ENCODE measurements at regions not wholly inside any gene's neighbourhood (a gene's known extent, or its start where the extent isn't known, plus 50 kb on each side); places are given as distances from the start of the nearest gene placed in this dataset.

DNA sequence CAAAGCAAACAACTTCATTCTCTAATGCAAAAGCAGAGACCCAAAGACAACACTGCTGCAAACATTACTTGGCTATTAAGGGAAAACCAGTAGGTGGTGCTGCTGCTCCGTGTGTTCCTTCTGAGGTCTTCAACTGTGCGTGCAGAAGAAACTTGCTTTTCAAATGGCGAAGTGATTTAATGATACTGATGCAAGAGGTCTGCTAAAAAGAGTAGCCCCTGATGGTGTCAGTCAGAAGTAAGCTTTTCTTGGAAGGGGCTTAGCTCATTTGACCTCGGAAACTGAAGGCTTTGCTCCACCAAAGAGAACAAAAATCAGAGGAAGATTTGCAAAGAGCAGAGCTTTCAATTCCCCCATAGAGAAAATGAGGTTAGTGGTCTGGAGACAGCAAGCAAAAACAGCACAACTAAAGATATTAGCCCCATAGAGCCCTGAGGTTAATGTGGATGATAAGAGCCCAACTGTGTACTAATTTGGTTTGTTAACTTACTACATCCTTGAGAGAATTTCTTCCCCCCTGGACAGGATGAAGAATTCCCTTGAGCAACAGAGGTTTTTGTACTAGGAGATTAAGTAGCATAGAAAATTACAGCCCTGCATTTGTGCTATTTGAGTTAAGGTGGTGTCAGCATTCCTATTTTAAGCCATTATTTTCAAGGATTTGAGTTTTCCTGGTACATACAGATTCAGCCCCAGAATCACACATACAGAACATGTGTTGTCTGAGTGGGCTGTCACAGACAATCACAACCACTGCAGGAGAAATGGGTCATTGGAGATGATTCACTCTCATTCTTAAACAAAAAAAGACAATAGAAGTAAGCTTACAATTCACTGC is 153.2 kb upstream of the C9orf72 start:
- Histone ChIP-seq H3K4me3 (ENCODE audit: low read length in 3 of 3) (no peak overlapping the region), H3K27ac (ENCODE audit: low read depth, low read length) (no peak overlapping the region), H3K9ac (ENCODE audit: low read depth in 1 of 3, low read length in 3 of 3) (no peak overlapping the region), H3K27me3 (ENCODE audit: control insufficient read depth in 3 of 3, insufficient read depth in 3 of 3, low read length in 3 of 3) (no peaks in the 10 kb centered on the region), H3K36me3 (ENCODE audit: control insufficient read depth in 3 of 3, insufficient read depth in 3 of 3, low read length in 3 of 3) (no peaks in the 10 kb centered on the region), H3K9me3 (ENCODE audit: control insufficient read depth in 3 of 3, low read length in 3 of 3) (no peaks in the 10 kb centered on the region), H3K4me1 (ENCODE audit: control insufficient read depth in 3 of 3, insufficient read depth in 3 of 3, low read length in 3 of 3) (no peaks in the 10 kb centered on the region)

DNA sequence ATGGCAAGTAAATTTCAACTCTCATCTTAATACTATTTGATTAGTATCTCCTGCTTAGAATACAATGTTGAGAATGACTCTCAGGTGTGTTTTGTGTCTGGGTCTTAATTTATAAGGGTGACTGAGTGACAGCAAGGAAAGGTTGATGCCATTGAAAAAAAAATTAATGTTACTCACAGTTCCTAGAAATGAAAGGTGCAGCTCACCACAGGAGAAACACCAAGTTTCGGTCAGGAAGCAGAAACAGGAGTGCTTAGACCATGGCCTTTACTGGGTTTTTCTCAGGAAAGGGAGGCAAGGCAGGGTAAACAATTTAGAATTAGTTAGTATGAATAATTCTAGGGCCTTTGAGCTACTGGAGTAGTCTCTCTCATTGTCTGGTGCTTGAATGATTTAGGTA is 159.2 kb upstream of the C9orf72 start:
- Histone ChIP-seq H3K4me3 (ENCODE audit: low read length in 3 of 3) (no peak overlapping the region), H3K27me3 (ENCODE audit: control insufficient read depth in 3 of 3, insufficient read depth in 3 of 3, low read length in 3 of 3) (no peaks in the 10 kb centered on the region), H3K9me3 (ENCODE audit: control insufficient read depth in 3 of 3, low read length in 3 of 3) (no peaks in the 10 kb centered on the region), H3K36me3 (ENCODE audit: control insufficient read depth in 3 of 3, insufficient read depth in 3 of 3, low read length in 3 of 3) (no peaks in the 10 kb centered on the region), H3K4me1 (ENCODE audit: control insufficient read depth in 3 of 3, insufficient read depth in 3 of 3, low read length in 3 of 3) (no peaks in the 10 kb centered on the region), H3K27ac (ENCODE audit: low read depth, low read length) (no peak overlapping the region), H3K9ac (ENCODE audit: low read depth in 1 of 3, low read length in 3 of 3) (no peak overlapping the region)

DNA sequence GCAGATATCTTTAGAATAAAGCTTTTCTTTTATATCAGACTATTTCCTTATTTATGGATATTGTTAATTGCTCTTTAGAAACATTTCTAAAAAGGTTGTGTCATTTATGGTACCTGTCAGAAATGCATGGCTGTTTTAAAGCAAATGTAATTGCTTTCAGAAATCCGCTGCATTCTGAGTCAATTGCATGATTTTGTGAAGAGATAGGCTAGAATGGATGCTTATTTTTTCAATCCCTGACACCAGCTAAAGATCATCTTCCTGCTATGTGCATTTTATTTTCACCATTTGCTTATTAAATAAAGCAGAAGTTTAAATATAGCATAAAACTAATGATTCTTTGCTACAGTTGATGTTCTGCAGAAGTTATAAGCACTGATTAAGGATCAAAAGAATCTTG is 170.2 kb upstream of the C9orf72 start:
- Histone ChIP-seq H3K9ac (ENCODE audit: low read depth in 1 of 3, low read length in 3 of 3) (no peak overlapping the region), H3K4me3 (ENCODE audit: low read length in 3 of 3) (no peak overlapping the region), H3K36me3 (ENCODE audit: control insufficient read depth in 3 of 3, insufficient read depth in 3 of 3, low read length in 3 of 3) (no peaks in the 10 kb centered on the region), H3K27ac (ENCODE audit: low read depth, low read length) (no peak overlapping the region), H3K27me3 (ENCODE audit: control insufficient read depth in 3 of 3, insufficient read depth in 3 of 3, low read length in 3 of 3) (peaks cover 0 to 2% (median 0%) of the 10 kb centered on the region in 3 donors), H3K4me1 (ENCODE audit: control insufficient read depth in 3 of 3, insufficient read depth in 3 of 3, low read length in 3 of 3) (no peaks in the 10 kb centered on the region), H3K9me3 (ENCODE audit: control insufficient read depth in 3 of 3, low read length in 3 of 3) (peaks cover 0 to 5% (median 0%) of the 10 kb centered on the region in 3 donors)

DNA sequence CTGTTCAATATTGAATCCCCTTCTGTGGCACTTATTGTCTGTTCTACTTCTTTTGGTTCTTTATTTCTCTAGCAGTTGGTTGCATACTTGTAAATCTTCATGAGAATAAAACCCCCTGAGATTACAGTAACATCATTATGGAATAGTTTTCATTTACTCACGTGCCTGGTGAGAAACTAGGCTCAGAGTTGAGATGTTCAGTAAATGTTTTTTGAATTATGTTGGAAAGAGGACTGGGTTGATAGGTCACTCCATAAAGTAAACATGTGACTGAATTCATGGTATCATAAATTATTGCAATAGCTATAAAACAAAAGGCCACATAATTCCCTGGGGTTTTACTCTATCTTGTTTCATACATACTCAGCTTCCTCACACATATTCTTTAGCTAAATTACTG is 174.2 kb upstream of the C9orf72 start:
- H3K9ac ChIP-seq (ENCODE audit: low read depth in 1 of 3, low read length in 3 of 3), result no peak overlapping the region
- H3K4me1 ChIP-seq (ENCODE audit: control insufficient read depth in 3 of 3, insufficient read depth in 3 of 3, low read length in 3 of 3), result no peaks in the 10 kb centered on the region
- H3K4me3 ChIP-seq (ENCODE audit: low read length in 3 of 3), result no peak overlapping the region
- peaks cover 0 to 3% (median 0%) of the 10 kb centered on the region in 3 donors for H3K9me3 ChIP-seq (ENCODE audit: control insufficient read depth in 3 of 3, low read length in 3 of 3)
- H3K36me3 ChIP-seq (ENCODE audit: control insufficient read depth in 3 of 3, insufficient read depth in 3 of 3, low read length in 3 of 3), result no peaks in the 10 kb centered on the region
- no peaks in the 10 kb centered on the region for H3K27me3 ChIP-seq (ENCODE audit: control insufficient read depth in 3 of 3, insufficient read depth in 3 of 3, low read length in 3 of 3)
- no peak overlapping the region for H3K27ac ChIP-seq (ENCODE audit: low read depth, low read length)

DNA sequence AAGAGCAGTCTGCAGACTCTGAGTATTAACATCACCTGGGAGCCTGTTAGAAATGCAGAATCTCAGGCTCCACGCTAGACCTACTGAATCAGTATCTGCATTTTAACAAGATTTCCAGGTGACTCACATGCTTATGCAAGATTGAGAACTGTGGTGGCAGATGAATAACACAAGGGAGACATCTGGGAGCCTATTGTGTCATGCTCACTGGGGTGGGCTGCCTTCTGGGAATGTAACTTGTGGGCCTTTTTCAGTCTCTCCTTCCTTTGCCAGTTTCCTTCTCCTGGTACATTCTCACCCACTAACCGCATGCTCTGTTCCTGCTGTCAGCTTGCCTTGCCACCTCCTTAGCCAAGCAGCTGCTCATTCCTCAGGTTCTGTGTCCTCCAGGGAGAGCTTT is 176.6 kb upstream of the C9orf72 start:
- H3K4me3 ChIP-seq (ENCODE audit: low read length in 3 of 3), result no peak overlapping the region
- no peaks in the 10 kb centered on the region for H3K27me3 ChIP-seq (ENCODE audit: control insufficient read depth in 3 of 3, insufficient read depth in 3 of 3, low read length in 3 of 3)
- H3K9ac ChIP-seq (ENCODE audit: low read depth in 1 of 3, low read length in 3 of 3), result no peak overlapping the region
- H3K9me3 ChIP-seq (ENCODE audit: control insufficient read depth in 3 of 3, low read length in 3 of 3), result peaks cover 0 to 3% (median 0%) of the 10 kb centered on the region in 3 donors
- H3K4me1 ChIP-seq (ENCODE audit: control insufficient read depth in 3 of 3, insufficient read depth in 3 of 3, low read length in 3 of 3), result no peaks in the 10 kb centered on the region
- H3K36me3 ChIP-seq (ENCODE audit: control insufficient read depth in 3 of 3, insufficient read depth in 3 of 3, low read length in 3 of 3), result no peaks in the 10 kb centered on the region
- H3K27ac ChIP-seq (ENCODE audit: low read depth, low read length), result no peak overlapping the region

DNA sequence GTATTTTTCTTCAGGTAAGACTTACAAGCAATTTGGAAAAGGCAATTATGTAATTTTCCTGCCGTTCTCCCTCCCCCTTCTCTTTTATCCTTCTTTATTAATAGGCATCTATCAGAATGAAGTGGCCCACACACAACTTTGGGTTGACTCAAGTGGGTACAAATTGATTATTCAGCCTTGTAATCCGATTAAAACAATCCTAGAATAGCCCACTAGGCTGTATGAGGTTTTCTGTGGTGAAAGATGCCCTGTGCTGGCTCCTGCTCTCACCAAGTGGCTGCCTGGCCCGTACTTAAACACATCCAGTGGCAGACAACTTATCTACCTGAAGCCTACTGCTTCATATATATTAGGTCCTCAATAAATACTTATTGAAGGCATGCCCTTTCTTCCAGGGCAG is 177.3 kb upstream of the C9orf72 start:
- Histone ChIP-seq H3K4me1 (ENCODE audit: control insufficient read depth in 3 of 3, insufficient read depth in 3 of 3, low read length in 3 of 3) (no peaks in the 10 kb centered on the region), H3K9me3 (ENCODE audit: control insufficient read depth in 3 of 3, low read length in 3 of 3) (peaks cover 0 to 3% (median 0%) of the 10 kb centered on the region in 3 donors), H3K36me3 (ENCODE audit: control insufficient read depth in 3 of 3, insufficient read depth in 3 of 3, low read length in 3 of 3) (no peaks in the 10 kb centered on the region), H3K9ac (ENCODE audit: low read depth in 1 of 3, low read length in 3 of 3) (no peak overlapping the region), H3K27me3 (ENCODE audit: control insufficient read depth in 3 of 3, insufficient read depth in 3 of 3, low read length in 3 of 3) (no peaks in the 10 kb centered on the region), H3K4me3 (ENCODE audit: low read length in 3 of 3) (no peak overlapping the region), H3K27ac (ENCODE audit: low read depth, low read length) (no peak overlapping the region)

DNA sequence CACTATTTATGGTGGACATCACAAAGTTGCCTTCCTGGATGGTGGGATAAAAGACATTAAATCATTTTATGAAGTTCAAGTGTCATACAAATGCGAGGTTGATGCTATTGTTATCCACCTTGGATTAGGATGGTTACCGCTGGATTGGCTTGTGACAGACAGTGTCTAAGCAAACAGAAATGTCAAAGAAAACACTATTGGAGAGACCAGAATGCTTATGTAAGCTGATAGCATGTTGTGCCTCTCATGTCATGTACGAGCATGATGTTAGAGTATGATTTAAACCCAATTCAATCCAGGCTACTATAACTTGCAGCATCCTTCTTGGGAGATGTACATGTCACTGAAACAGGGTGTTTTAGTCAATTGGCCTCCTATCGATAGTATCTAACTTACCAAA is 178.8 kb upstream of the C9orf72 start:
- H3K36me3 ChIP-seq (ENCODE audit: control insufficient read depth in 3 of 3, insufficient read depth in 3 of 3, low read length in 3 of 3), result no peaks in the 10 kb centered on the region
- H3K27ac ChIP-seq (ENCODE audit: low read depth, low read length), result no peak overlapping the region
- H3K9me3 ChIP-seq (ENCODE audit: control insufficient read depth in 3 of 3, low read length in 3 of 3), result peaks cover 0 to 3% (median 0%) of the 10 kb centered on the region in 3 donors
- no peak overlapping the region for H3K9ac ChIP-seq (ENCODE audit: low read depth in 1 of 3, low read length in 3 of 3)
- no peak overlapping the region for H3K4me3 ChIP-seq (ENCODE audit: low read length in 3 of 3)
- H3K4me1 ChIP-seq (ENCODE audit: control insufficient read depth in 3 of 3, insufficient read depth in 3 of 3, low read length in 3 of 3), result no peaks in the 10 kb centered on the region
- no peaks in the 10 kb centered on the region for H3K27me3 ChIP-seq (ENCODE audit: control insufficient read depth in 3 of 3, insufficient read depth in 3 of 3, low read length in 3 of 3)

DNA sequence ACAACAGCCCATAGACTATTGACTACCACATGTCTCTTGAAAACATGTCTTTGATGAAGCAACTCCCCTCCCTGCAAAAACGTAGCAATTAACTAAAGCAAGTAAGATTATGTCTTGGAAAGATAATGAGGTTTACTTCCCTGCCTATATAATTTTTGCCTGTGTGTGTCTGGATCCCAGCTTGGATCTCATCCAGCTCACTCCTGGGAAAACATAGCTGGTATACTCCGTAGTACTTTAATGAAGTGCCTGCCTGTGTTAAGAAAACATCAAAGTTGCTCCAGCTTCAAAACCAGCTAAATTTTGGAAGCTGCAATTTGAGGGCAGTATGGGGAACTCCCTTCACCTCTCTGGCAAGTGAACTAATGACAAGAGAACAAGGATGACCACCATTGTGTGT is 182.6 kb upstream of the C9orf72 start:
- no peak overlapping the region for H3K4me3 ChIP-seq (ENCODE audit: low read length in 3 of 3)
- no peaks in the 10 kb centered on the region for H3K9me3 ChIP-seq (ENCODE audit: control insufficient read depth in 3 of 3, low read length in 3 of 3)
- no peak overlapping the region for H3K9ac ChIP-seq (ENCODE audit: low read depth in 1 of 3, low read length in 3 of 3)
- H3K4me1 ChIP-seq (ENCODE audit: control insufficient read depth in 3 of 3, insufficient read depth in 3 of 3, low read length in 3 of 3), result no peaks in the 10 kb centered on the region
- no peaks in the 10 kb centered on the region for H3K27me3 ChIP-seq (ENCODE audit: control insufficient read depth in 3 of 3, insufficient read depth in 3 of 3, low read length in 3 of 3)
- H3K27ac ChIP-seq (ENCODE audit: low read depth, low read length), result no peak overlapping the region
- no peaks in the 10 kb centered on the region for H3K36me3 ChIP-seq (ENCODE audit: control insufficient read depth in 3 of 3, insufficient read depth in 3 of 3, low read length in 3 of 3)

DNA sequence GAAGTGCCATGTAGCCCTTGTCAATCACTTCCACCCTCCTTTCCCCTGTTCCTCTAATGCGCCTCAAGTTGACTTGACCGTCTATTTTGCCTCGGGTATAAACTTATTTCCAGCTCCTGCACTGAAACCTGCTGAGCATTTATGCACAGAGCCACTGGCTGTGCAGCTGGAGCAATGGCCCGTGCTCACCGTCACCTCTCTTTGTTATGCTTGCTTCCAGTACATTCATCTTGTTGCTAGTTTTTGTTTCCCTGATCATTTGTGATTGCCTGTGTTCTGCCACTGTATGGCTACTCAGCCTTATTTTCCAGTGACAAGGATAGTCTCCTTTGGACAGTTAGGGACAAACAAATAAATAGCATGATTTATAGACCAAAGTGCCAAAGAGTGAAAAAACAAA is 183.1 kb upstream of the C9orf72 start:
- Histone ChIP-seq H3K9ac (ENCODE audit: low read depth in 1 of 3, low read length in 3 of 3) (no peak overlapping the region), H3K9me3 (ENCODE audit: control insufficient read depth in 3 of 3, low read length in 3 of 3) (no peaks in the 10 kb centered on the region), H3K4me1 (ENCODE audit: control insufficient read depth in 3 of 3, insufficient read depth in 3 of 3, low read length in 3 of 3) (no peaks in the 10 kb centered on the region), H3K27ac (ENCODE audit: low read depth, low read length) (no peak overlapping the region), H3K4me3 (ENCODE audit: low read length in 3 of 3) (no peak overlapping the region), H3K27me3 (ENCODE audit: control insufficient read depth in 3 of 3, insufficient read depth in 3 of 3, low read length in 3 of 3) (no peaks in the 10 kb centered on the region), H3K36me3 (ENCODE audit: control insufficient read depth in 3 of 3, insufficient read depth in 3 of 3, low read length in 3 of 3) (no peaks in the 10 kb centered on the region)

DNA sequence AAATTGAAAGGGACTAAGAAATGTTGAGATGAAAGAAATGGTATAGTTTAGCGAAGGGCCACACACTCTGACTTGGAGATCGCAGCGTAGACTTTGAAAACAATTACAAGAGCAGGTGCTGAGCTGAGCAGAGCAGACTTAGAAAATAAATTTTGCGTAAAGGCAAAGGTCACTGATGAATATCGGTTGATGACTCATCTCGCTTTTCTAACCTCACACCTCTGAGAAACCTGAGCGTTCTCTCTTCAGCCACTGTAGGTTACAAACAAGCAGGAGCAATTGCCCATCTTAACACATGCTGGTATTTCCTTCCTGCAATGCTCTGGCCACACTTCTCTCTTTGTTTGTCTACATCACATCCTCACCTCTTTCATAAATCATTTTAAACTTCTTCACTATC is 190.6 kb upstream of the C9orf72 start:
- H3K9me3 ChIP-seq (ENCODE audit: control insufficient read depth in 3 of 3, low read length in 3 of 3), result no peaks in the 10 kb centered on the region
- no peaks in the 10 kb centered on the region for H3K36me3 ChIP-seq (ENCODE audit: control insufficient read depth in 3 of 3, insufficient read depth in 3 of 3, low read length in 3 of 3)
- H3K27ac ChIP-seq (ENCODE audit: low read depth, low read length), result no peak overlapping the region
- H3K9ac ChIP-seq (ENCODE audit: low read depth in 1 of 3, low read length in 3 of 3), result no peak overlapping the region
- H3K27me3 ChIP-seq (ENCODE audit: control insufficient read depth in 3 of 3, insufficient read depth in 3 of 3, low read length in 3 of 3), result no peaks in the 10 kb centered on the region
- no peaks in the 10 kb centered on the region for H3K4me1 ChIP-seq (ENCODE audit: control insufficient read depth in 3 of 3, insufficient read depth in 3 of 3, low read length in 3 of 3)
- H3K4me3 ChIP-seq (ENCODE audit: low read length in 3 of 3), result no peak overlapping the region

Measured in skeletal muscle tissue (tissue), 3 donors.